Epidermal melanocyte (primary cell): ENCODE measurements at regions not wholly inside any gene's neighbourhood (a gene's known extent, or its start where the extent isn't known, plus 50 kb on each side); places are given as distances from the start of the nearest gene placed in this dataset.
A peak's percentile ranks its signal among the peaks of the same experiment; 100 is the strongest.

Experiments used
- DNase-seq: peaks from one replicate; pipeline ENCODE4 v3.0.0; 2011; ENCODE audit warnings: low spot score; ENCODE audit not compliant: insufficient read length

DNA sequence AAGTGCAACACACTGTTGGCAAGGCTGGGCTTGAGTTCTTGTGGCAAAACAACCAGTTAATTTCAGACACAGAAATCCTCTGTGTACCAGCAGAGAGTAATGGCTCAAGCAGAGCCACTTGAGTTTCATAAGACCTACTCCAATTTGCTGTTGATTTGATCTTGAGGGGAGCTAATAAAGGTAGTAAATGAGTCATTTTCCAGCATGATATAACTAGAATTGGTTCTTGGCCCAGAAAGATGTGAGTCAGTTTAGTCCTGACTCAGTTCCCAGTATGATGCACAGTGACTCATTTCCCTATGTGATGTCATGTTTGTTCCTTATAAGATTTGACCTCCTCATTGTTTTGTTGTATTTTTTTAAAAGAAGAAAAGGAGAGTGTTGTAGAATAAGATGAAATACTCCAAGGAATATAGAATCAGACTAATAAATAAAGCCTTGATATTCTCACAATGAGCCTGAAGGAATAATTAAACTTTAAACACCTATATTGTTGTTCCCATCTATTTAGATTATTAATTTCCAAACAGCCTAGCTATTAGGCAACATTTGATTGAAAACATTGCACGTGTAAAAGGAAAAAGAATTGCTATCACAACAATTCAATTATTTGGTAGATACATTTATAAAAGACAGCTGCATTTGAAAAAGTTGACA lies 186.2 kb downstream of the REEP3 start:
- DNase-seq, result no peak

DNA sequence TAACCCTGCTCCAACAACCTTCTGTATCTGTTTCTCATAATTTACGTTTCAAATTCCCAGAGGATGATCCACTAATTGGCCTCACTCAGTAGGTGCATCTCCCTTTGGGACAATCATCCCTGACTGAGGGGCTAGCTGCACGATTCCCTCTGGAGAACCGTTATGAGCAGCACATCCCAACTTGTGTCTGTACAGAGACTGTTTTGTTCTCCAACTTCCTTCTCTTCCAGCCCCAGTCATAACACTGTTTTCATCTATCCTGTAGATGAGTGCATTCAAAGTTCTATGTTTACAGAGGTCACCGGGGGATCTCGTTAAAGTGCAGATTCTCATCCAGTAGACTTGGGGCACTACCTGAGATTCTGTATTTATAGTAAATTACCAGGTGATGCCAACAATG lies 187.2 kb downstream of the REEP3 start:
- no peak for DNase-seq

DNA sequence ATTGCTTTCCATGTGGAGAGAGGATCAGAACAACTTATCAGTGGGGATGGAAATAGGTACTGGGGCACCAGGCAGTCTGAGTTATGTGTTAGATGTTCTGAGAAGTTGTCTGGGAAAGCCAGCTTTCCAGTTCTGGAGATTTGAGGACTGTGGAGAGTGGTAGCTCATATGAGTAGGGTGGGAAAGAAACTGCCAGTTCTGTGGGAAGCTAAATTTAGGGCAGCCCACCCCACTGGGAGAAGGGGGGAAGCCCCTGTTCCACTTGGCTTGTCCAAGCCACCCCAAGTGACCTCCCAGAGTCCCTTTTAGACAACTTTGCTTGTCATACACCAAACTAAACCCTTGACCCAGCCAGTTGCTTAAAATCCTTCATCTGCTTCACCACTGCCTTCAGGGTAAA lies 189.5 kb downstream of the REEP3 start:
- DNase-seq, result no peak

DNA sequence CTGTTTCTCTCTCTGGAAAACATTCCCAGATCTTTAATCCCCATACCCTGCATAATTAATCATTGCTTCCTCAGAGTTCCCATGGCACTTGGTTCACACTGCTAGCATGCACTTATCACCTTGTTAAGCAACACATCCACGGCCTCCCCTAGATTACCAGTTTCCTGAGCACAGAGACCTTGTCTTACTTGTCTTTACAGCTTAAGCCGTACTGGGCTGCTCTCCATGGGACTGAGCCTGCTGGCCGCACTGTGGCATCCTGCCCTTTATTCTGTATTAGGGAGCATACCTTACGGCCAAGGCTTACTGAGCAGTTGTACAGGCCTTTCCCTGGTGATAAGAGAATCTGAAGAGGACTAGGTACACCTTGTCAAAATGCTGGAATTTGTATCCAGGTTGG lies 190.2 kb downstream of the REEP3 start:
- DNase-seq, result no peak

DNA sequence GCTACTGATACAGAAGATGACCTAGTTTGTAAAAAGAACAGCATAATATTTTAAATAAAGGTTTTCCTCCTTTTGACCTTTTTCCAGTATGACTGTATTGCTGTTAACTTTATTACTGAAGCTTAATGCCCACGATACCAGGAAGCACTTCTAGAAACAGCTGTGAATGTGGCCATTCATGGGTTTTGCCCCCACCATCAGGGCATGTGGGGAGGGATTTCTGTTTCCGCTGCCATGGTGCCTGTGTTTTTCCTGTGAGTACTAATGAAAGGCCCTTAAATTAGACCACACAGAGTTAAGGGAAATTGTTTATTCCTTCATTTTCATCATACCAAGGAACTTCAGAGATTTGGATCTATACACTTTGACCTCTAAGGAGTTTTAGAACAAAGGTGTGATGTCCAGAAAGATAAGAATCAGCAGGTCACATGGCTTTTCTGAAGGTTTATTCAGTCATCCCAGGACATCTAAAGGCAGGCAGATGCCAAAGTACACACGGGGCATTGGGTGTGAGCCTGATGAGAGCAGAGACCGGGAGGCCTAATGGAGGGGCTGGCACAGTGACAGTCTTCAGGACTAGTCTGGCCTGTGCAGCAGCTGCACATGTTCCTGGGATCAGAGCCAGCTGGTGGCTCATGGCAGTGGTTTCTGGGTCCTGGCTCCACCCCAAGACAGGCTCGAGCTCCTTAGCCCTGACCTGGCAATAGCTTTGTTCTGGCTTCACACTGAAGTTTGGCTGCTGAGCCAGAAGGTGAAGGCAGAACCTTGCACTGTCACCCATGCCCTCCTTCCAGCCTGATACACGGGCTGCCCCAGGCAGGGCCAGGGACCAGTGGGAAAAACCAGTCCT lies 190.9 kb downstream of the REEP3 start:
- DNase-seq, result peak; percentile 73

DNA sequence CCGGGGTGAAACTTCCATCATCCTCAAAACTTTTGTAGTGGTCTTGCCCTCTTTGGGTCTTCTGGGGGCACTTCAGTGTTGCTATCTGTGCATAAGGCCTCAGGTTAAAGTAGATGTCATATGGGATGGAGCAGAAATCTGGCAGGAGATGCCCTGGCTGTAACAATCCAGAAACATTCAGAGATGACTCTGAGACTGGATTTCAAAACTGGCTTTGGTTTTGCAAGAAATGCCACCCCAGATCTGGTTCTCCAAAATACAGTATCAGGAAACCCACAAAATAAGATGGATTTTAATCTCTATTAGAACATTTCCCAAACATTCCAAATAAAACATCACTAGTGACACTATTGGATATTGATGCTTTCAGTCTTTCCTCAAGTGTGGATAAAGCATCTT lies 191.5 kb downstream of the REEP3 start:
- no peak for DNase-seq

DNA sequence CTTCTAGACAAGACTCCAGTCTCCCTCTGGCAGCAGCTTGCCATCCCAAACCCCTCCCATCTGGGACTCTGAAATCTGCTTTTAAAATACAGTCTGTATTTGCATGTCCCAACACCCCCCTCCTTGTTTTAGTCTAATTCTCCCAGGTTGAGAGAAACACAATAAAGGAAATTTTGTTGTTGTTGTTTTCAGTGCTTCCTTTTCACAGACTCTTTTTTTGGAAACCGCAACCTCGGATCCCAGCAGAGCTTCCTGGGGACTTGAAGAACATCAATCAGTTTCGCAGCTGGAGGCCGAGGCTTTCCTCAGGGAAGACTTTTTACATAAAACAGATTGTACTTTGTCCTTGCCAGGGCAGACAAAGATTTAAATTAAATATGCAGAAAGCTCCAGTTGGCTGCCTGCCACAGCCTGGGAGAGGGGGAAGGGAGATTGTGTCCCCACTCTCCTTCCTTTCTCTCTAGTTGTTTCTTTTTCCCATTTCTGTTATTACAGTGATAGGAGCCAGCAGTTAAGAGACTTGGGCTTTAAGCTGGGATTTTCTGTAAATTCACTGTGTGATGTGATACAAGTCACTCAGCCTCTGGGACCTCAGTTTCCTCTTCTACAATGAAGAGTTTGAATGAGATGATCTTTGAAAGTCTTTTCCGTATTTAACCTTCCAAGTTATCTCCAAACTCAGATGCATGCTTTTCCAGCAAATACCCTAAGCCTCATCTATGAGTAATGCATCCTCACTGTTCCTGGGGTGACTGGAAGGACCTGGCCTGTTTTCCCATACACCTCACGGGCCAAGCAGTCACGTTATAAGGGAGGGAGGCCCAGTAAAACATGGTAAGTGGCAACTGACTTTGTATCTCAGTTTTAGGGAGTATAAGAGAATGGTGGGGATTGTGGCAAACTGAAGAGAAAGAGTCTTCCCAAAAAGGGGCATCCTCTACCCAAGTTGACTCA lies 192.3 kb downstream of the REEP3 start:
- DNase-seq, result peak; percentile 36

DNA sequence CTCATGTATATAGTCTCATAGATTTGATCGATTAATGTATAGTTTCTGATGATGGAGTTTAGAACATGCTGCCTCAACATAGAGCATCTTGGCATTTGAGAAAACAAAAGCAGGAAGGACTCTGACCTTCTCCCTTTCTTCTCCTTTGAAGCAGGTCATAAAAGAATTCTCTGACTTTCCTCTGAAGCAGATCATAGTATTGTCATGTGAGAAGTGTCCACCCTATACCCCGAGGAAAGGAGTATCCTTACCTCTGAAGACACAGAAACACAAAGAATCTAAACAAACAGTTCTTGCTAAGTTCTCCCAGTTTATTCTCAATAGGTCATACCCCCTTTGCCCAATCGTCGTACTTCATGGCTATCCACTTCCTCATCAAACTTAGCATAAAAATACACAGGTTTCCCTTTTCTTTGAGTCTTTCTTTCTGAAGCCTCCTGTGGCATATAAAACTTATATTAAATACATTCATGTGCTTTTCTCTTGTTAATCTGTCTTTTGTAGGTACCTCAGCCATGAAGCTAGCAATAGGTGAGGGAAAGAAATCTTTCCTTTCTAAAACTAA lies 194.9 kb downstream of the REEP3 start:
- DNase-seq, result no peak

DNA sequence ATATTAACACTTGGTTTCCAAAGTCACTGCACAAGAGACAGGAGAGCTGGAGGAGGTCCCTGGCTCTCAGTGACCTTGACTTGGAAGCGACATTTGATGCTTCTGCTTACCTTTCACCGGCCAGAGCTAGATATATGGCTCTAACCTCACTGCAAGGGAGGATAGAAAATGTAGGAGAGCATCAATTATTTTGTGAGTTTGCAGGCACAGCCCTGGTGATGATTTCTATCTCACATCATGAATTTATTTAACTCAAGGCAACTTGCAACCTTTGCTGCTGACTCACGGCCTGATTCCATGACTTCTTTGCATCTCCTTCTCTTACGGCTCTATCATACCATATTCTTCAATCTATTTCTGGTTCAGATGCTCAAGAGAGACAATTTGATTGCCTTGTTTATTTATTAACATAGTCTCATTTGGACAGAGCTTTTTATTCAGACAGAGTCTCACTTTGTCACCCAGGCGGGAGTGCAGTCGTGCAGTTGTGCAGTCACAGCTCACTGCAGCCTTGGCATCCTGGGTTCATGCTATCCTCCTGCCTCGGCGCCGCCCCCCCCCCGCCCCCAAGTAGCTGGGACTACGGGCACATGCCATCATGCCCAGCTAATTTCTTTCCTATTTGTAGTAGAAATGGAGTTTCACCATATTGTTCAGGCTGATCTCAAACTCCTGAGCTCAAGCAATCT lies 196.0 kb downstream of the REEP3 start:
- no peak for DNase-seq

DNA sequence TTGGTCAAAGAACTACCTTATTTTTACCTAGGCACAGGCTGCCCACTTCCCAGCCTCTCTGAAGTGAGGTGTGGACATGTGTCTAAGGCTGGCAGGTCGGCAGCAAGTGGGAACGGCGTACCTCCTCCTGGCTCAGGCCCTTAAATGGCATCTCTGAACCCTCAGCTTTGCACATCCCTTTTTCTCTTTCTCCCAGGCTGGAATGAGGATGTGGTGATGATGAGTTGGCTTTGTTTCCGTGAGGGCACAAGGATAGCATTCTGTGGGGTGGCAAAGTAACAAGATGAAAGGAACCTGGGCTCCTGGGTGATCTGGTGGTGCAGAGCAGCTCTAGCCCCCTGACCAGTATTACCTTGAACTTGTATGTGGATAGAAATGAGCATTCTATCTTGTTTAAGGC lies 196.8 kb downstream of the REEP3 start:
- DNase-seq, result no peak

DNA sequence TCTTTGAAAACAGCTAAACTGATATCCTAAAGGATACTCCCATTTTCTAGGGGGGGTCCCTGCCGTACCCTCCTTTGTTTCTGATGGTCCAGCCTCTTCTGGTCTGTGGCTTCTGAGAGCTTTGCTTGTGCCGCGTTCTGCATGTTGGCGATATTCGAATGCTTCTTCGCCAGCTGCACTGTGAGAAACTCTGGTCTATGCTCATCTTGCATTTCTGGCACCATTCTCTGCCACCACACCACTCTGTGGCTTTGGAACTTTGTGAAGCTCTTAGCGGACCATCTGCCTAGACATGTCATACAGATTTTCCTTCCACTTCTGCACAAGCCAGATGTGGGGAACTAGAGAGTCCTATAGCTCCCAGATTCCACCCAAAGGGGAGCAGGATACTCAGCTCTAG lies 197.2 kb downstream of the REEP3 start:
- no peak for DNase-seq

DNA sequence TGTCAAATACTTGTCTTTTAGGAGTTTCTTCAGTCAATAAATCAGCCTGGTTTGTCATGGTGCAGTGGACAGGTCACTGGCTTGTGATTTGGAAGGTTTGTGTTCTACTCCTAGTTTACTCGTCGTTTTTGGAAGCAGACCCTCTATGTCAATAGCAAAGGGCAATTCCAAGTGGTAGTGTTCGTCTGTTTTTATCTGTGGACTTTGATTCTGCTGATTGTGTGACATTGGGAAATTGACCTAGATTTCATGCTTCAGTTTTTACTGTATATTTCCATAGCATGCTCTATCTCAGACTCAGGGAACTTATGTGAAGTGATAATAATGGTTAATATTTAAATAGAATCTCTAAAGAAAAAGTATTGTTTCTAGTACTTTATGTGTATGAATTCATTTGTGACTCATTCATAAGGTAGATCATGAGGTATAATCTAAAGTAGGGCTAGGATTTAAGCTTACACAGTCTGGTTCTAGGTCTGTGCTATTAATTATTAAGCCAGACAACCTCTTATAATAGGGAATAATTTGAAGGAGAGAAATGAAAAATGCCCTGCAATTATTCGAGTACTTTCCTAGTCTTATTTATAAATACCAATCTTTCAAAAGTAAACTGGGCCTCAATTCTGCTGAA lies 198.1 kb downstream of the REEP3 start:
- no peak for DNase-seq

DNA sequence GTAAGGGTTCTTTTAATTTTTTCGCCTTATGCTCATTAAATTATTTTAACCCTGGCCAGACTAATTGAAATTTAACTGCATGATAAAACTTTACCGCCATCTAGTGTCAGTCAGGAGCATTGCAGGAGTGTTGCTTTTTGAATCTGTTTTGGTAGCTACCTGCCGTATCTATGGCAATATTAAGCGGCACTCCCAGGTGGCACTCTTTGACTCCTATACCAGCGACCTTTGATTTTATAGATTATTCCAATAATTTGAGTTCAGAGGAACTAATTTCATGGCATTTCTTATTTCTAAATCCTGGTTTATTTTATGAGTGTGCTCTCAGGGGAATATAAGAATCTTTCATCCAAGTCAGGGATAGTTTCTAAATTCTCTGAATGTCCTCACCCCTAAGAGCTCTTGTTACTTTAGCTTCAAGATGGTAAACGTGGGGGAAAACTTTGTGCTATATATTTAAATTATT lies 198.9 kb downstream of the REEP3 start:
- no peak for DNase-seq

DNA sequence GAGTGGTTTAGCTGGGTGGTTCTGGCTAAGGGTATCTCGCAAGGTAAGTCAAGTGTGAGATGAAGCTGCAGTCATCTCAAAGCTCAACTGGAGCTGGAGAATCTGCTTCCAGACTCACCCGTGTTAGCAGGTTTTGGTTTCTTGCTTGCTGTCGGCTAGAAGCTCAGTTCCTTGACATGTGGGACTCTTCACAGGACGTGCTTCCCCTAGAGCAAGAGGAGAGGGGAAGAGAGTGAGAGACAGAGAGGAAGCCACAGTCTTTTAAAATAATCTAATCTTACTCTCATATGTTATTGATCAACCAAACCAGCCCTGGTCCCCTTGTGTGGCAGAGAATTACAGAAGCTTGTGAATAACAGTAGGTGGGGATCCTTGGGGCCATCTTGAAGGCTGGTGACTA lies 199.5 kb downstream of the REEP3 start:
- no peak for DNase-seq

DNA sequence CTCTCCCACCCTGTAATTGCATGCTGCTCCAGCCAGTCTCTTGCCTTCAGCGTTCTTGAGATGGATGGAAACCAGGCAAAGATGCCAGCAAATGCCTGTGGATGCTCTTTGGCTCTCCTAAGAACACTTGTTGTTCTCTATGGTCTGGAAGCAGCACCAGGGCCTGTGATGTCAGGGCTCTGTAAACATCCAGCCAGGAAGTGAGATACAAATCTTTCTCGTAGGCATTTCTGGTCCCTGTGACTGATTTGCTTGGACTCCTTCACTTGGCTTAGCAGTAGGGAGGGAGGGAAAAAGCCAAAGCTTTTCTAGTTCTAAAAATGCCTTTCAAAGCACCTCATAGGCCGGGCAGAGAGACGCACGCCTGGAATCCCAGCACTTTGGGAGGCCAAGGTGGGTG lies 201.3 kb downstream of the REEP3 start:
- no peak for DNase-seq

DNA sequence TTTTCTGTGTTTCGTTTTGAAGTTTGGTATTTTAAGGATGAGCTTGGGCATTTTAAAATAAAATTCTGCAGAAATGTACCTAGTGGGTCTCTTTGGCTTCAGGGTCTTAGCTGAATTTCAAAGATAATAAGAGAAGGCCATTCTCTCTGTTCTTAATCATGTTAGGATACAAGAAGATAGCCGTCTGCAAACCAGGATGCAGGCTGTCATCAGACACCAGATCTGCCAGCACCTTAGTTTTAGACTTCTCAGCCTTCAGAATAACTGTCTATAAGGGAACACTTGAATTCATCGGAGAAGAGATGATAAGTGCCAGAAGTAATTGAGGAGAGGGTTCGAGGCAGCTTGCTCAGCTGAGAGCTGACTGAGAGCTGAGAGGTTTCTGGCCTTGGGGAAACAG lies 202.1 kb downstream of the REEP3 start:
- no peak for DNase-seq

DNA sequence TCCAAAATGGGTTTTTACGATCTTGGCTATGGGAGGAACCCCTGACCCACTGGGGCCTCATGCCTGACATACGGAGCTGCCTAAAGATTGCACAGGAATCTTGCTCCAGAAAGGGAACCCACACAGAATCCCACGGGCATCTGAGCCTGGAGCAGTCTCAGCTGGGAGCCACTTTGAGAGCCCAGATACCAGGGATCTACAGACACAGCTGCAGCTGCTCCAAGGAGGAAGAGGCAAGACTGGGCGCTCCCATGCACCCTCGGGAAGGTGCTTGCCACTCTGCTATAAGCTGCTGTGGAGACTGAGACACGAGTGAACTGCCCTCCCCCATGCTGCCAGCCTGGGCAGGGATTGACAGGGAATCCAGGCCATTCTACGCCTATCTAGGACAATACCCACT lies 202.5 kb downstream of the REEP3 start:
- DNase-seq, result no peak

DNA sequence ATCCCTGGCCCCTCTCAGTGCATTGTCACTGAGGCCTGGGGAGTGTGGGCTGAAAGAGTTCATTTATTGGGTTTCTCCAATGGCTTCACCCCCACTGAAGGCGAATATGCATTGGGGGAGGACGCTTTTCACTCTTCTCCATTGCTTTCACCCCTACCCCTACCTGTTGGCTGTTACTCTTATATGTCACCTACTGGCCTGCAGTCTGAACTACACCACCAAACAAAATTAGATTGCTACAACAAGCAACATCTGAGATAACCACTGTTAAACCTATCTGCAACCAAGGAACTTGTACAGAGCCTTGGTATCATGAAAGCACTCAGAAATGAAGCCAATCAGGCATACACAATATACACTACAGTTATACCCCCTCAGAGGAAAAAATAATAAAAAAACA lies 203.7 kb downstream of the REEP3 start:
- DNase-seq, result no peak

DNA sequence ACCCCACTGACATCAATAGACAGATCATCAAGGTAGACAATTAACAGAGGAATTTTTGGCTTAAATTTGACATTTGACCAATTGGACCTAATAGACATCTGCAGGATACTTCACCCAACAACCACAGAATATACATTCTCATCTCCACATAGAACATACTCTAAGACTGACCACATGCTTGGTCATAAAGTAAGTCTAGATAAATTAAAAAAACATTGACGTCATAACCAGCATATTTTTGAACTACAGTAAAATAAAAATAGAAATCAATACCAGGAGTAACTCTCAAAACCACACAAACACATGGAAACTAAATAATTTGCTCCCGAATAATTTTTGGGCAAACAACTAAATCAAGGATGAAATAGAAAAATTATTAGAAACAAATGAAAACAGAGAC lies 205.7 kb downstream of the REEP3 start:
- DNase-seq, result no peak

DNA sequence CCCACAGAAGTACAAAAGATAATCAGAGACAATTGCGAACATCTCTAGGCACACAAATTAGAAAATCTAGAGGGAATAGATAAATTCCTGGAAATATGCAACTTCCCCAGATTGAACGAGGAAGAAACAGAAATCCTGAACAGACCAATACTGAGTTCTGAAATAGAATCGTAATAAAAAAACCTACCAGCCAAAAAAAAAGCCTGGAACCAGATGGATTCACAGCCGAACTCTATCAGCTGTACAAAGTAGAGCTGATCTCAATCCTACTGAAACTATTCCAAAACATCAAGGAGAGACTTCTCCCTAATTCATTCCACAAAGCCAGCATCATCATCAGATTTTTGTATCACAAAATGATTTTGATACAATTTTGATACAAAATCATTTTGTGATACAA lies 206.4 kb downstream of the REEP3 start:
- DNase-seq, result no peak
